Gastrocnemius medialis (tissue), 4 donors: ENCODE measurements at regions not wholly inside any gene's neighbourhood (a gene's known extent, or its start where the extent isn't known, plus 50 kb on each side); places are given as distances from the start of the nearest gene placed in this dataset.

Experiments used
- POLR2A ChIP-seq, 2 donors: fragments of 450-650 bp; IDR thresholded peaks; one replicate each; pipeline ENCODE4 v1.6.1; 2017; ENCODE audit warnings: antibody characterized with exemption in 2 of 2, mild to moderate bottlenecking in 2 of 2, moderate library complexity in 2 of 2
- TF ChIP-seq, protein P1 (sequence below), 5 experiments: fragments of 450-650 bp in 3 of 5; fragments of 200-600 bp in 2 of 5; sonication (generic) in 2 of 5; IDR thresholded peaks in 4 of 5; conservative IDR thresholded peaks in 1 of 5; 1 replicate in 4 of 5; 2 replicates in 1 of 5; pipeline ENCODE4 v1.5.1; 2016 to 2019; ENCODE audit warnings: antibody characterized with exemption in 5 of 5, mild to moderate bottlenecking in 3 of 5, moderate library complexity in 3 of 5

DNA sequence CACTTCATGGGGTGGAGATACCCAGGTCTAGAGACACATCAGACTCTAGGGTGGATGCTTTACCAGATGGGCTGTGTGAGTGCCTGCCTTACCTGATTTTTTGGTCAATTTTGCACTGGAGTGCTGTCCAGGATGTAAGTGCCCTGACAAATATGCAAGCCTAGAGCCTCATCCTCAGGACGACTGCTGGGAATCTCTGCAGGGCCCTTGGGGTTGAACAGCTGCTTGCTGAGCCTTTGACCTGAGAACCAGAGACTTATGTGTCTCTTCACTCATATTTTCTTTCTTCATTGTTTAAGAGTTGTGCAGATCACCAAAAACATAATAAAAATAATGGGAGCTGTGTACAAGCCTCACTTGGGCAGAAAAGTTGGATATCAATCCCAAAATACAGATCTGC lies 551.5 kb upstream of the ATP2B1 start:
- TF ChIP-seq POLR2A (IDR thresholded peaks at IDR 0.05): no peak
- TF ChIP-seq, protein P1, sequence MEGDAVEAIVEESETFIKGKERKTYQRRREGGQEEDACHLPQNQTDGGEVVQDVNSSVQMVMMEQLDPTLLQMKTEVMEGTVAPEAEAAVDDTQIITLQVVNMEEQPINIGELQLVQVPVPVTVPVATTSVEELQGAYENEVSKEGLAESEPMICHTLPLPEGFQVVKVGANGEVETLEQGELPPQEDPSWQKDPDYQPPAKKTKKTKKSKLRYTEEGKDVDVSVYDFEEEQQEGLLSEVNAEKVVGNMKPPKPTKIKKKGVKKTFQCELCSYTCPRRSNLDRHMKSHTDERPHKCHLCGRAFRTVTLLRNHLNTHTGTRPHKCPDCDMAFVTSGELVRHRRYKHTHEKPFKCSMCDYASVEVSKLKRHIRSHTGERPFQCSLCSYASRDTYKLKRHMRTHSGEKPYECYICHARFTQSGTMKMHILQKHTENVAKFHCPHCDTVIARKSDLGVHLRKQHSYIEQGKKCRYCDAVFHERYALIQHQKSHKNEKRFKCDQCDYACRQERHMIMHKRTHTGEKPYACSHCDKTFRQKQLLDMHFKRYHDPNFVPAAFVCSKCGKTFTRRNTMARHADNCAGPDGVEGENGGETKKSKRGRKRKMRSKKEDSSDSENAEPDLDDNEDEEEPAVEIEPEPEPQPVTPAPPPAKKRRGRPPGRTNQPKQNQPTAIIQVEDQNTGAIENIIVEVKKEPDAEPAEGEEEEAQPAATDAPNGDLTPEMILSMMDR (IDR thresholded peaks at IDR 0.05 in 4 of 5, conservative IDR thresholded peaks at IDR 0.05 in 1 of 5): no peak
